Activated CD8-positive, alpha-beta T cell treated with anti-CD3 and anti-CD28 coated beads for 36 hours (primary cell): ENCODE measurements at regions not wholly inside any gene's neighbourhood (a gene's known extent, or its start where the extent isn't known, plus 50 kb on each side); places are given as distances from the start of the nearest gene placed in this dataset.

Experiments
- ATAC-seq: fragments of 200-7000 bp; cut with Tn5 transposase; one replicate; pipeline ENCODE4 v1.10.0; 2021; ENCODE audit warnings: mild to moderate bottlenecking, moderate library complexity
- CTCF ChIA-PET: fragments of 350-600 bp; sonication (Branson Sonifier 250); formaldehyde crosslinking; loops from one replicate; lab custom pipeline; 2021; ENCODE audit warnings: antibody characterized with exemption; lab: Charles Lee
- POLR2A ChIA-PET: fragments of 350-600 bp; sonication (Branson Sonifier 250); formaldehyde crosslinking; loops from one replicate; lab custom pipeline; 2021; ENCODE audit warnings: antibody characterized with exemption; lab: Charles Lee
- DNase-seq: peaks from one replicate; pipeline ENCODE4 v3.0.0-alpha.2; 2020
- H3K27ac Mint-ChIP-seq: one replicate; pipeline ENCODE4 v1.8.0; 2021; ENCODE audit warnings: mild to moderate bottlenecking, mixed read lengths
- H3K27me3 Mint-ChIP-seq: one replicate; pipeline ENCODE4 v1.8.0; 2021; ENCODE audit warnings: mixed read lengths
- H3K36me3 Mint-ChIP-seq: one replicate; pipeline ENCODE4 v1.8.0; 2021; ENCODE audit warnings: low read depth, mixed read lengths
- H3K4me1 Mint-ChIP-seq: one replicate; pipeline ENCODE4 v1.8.0; 2021; ENCODE audit warnings: low read depth, mixed read lengths
- H3K4me3 Mint-ChIP-seq: one replicate; pipeline ENCODE4 v1.8.0; 2021; ENCODE audit warnings: mild to moderate bottlenecking, moderate library complexity, mixed read lengths
- H3K9me3 Mint-ChIP-seq: one replicate; pipeline ENCODE4 v1.8.0; 2021; ENCODE audit warnings: mixed read lengths
- intact Hi-C: fragments of 100-400 bp; cut with micrococcal nuclease; formaldehyde crosslinking; loops from one replicate; pipeline ENCODE4 v1.10.0; 2022
- TF ChIP-seq, protein P1 (sequence below): fragments of 200-600 bp; IDR thresholded peaks from one replicate; pipeline ENCODE4 v1.8.0; 2022; ENCODE audit warnings: antibody characterized with exemption, mild to moderate bottlenecking

- TF ChIP-seq, protein P1, sequence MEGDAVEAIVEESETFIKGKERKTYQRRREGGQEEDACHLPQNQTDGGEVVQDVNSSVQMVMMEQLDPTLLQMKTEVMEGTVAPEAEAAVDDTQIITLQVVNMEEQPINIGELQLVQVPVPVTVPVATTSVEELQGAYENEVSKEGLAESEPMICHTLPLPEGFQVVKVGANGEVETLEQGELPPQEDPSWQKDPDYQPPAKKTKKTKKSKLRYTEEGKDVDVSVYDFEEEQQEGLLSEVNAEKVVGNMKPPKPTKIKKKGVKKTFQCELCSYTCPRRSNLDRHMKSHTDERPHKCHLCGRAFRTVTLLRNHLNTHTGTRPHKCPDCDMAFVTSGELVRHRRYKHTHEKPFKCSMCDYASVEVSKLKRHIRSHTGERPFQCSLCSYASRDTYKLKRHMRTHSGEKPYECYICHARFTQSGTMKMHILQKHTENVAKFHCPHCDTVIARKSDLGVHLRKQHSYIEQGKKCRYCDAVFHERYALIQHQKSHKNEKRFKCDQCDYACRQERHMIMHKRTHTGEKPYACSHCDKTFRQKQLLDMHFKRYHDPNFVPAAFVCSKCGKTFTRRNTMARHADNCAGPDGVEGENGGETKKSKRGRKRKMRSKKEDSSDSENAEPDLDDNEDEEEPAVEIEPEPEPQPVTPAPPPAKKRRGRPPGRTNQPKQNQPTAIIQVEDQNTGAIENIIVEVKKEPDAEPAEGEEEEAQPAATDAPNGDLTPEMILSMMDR, result no peak
- intact Hi-C loops, result no loop called here
- H3K27me3 Mint-ChIP-seq, result peaks cover 3% of the 10 kb centered on the region
- DNase-seq, result no peak
- H3K4me1 Mint-ChIP-seq, result no peaks in the 10 kb centered on the region
- no peak for ATAC-seq
- ChIA-PET POLR2A (no interaction called here), CTCF (no interaction called here)
- H3K27ac Mint-ChIP-seq, result no peak overlapping the region
- no peak overlapping the region for H3K4me3 Mint-ChIP-seq
- no peaks in the 10 kb centered on the region for H3K36me3 Mint-ChIP-seq
- H3K9me3 Mint-ChIP-seq, result no peaks in the 10 kb centered on the region
Observed at GRCh38 chr16:56068816-56069215, 122.5 kb upstream of the GNAO1 start.

- ChIA-PET POLR2A (interaction anchor here (0.6 kb wide), 1 partner anchor 24 kb away, joined by 3 read pairs; no protein-coding TSS in a partner anchor), CTCF (no interaction called here)
- no peak for DNase-seq
- TF ChIP-seq, protein P1, result no peak
- Mint-ChIP-seq H3K27me3 (peaks cover 3% of the 10 kb centered on the region), H3K9me3 (no peaks in the 10 kb centered on the region), H3K27ac (no peak overlapping the region), H3K36me3 (no peaks in the 10 kb centered on the region), H3K4me1 (no peaks in the 10 kb centered on the region), H3K4me3 (no peak overlapping the region)
- intact Hi-C loops, result no loop called here
- peak; percentile 62 for ATAC-seq
Observed at GRCh38 chr16:56068314-56068713, 123.0 kb upstream of the GNAO1 start.

DNA sequence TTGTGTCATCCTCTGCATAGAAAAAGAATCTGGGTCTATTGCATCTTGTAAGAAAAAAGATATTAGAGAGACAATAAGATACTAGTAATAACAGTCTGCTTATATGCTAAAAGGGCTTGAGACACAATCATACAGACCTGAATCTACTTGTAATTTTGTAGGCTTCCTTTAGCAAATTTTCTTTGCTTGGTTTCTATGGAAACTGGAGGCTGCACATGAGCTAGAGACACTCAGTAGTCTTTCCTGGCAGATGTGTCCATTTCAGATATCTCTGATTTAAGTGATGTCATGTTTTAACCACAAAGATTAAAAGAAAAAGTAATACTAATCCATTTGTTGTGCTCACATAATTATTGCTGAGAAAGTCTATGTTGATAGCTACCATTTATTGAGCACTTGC is 123.9 kb upstream of the GNAO1 start:
- H3K9me3 Mint-ChIP-seq, result no peaks in the 10 kb centered on the region
- peaks cover 2% of the 10 kb centered on the region for H3K27me3 Mint-ChIP-seq
- H3K4me3 Mint-ChIP-seq, result no peak overlapping the region
- intact Hi-C loops, result no loop called here
- ChIA-PET CTCF (interaction anchor here (1.0 kb wide), 1 partner anchor 12 kb away, joined by 3 read pairs; no protein-coding TSS in a partner anchor), POLR2A (no interaction called here)
- no peak for ATAC-seq
- no peaks in the 10 kb centered on the region for H3K4me1 Mint-ChIP-seq
- no peak overlapping the region for H3K27ac Mint-ChIP-seq
- no peak for DNase-seq
- TF ChIP-seq, protein P1, result no peak
- H3K36me3 Mint-ChIP-seq, result no peaks in the 10 kb centered on the region

- CTCF ChIA-PET, result no interaction called here
- Mint-ChIP-seq H3K36me3 (no peaks in the 10 kb centered on the region), H3K27me3 (peaks cover 2% of the 10 kb centered on the region), H3K9me3 (no peaks in the 10 kb centered on the region), H3K27ac (no peak overlapping the region), H3K4me3 (no peak overlapping the region), H3K4me1 (no peaks in the 10 kb centered on the region)
- DNase-seq (no peak), ATAC-seq (no peak)
- intact Hi-C loops, result no loop called here
- POLR2A ChIA-PET, result no interaction called here
- TF ChIP-seq, protein P1, result no peak
Observed at GRCh38 chr16:56066617-56067016, 124.7 kb upstream of the GNAO1 start.

DNA sequence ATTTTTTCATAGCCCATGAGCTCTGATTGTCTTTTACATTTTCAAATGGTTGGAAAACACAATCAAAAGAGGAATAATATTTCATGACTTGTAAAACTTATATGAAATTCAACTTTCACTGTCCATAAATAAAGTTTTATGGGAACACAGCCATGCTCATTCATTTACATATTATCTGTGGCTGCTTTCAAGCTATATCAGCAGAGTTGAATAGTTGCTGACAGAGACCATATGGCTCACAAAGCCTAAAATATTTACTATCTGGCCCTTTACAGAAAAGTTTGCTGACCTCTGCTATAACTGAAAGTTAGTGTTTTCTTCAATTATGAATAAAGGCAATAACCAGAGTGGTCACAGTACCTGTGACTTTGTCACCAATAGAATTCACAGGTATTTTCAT is 128.2 kb upstream of the GNAO1 start:
- ATAC-seq, result no peak
- Mint-ChIP-seq H3K4me3 (no peak overlapping the region), H3K27me3 (peaks cover 2% of the 10 kb centered on the region), H3K4me1 (no peaks in the 10 kb centered on the region), H3K9me3 (no peaks in the 10 kb centered on the region), H3K36me3 (no peaks in the 10 kb centered on the region), H3K27ac (no peak overlapping the region)
- intact Hi-C loops, result no loop called here
- POLR2A ChIA-PET, result no interaction called here
- TF ChIP-seq, protein P1, result no peak
- CTCF ChIA-PET, result no interaction called here
- DNase-seq, result no peak
